Umbilical cord (tissue), 1 donor: ENCODE measurements at regions not wholly inside any gene's neighbourhood (a gene's known extent, or its start where the extent isn't known, plus 50 kb on each side); places are given as distances from the start of the nearest gene placed in this dataset.

Source experiments
- DNase-seq: peaks from one replicate; pipeline ENCODE4 v3.0.0-alpha.2; 2015; ENCODE audit warnings: low spot score

DNA sequence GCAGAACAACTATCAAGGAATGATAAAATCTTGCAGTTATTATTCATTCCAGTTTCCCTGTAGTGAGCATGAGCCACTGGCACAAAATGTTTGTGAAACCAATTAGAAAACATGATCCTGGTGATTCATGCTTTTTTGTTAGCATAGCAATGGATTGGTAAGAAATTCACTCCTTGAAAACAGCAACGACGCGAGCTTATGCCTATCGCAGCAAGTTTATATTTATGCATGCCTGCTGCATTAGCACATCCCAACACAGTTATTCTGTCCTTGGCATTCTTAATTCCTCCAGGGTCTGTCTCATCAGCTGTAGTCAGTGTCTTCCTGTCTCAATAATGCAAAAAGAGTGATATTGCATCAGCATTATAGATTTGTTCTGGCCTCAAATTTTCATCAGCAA is 975.9 kb downstream of the STIM2 start:
- DNase-seq: no peak

DNA sequence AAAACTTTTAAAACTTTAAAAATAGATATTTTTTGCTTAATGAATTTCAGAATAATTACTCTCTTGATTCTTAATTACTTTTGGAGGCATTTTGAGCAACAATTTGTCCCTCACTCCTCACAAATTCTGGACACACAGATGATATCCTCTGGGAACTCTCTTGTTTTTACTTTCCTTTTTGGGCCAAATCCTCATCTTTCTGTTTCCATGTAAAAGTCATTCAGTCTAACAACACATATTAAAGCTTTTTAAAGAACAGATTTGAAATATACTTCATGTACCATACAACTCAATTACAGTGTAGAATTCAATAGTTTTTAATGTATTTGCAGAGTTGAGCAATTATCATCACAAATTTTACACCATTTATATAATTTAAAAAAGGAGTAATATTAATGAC is 983.1 kb downstream of the STIM2 start:
- no peak for DNase-seq

DNA sequence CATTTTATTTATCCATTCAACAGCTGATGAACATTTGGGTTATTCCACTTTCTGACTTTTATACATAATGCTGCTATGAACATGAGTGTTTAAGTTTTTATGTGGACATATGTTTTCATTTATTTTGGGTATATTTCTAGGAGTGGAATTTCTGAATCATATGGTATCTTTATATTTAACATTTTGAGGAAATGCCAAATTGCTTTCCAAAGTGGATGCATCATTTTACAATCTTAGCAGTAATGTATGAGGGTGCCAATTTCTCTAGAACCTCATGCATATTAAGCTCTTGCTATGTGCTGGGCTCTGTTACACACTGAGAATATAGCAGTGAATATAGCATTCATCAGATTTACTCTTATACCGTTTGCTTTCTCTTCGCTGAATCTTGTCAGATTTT is 983.7 kb downstream of the STIM2 start:
- DNase-seq: peak; percentile 15

GRCh38 chr4:27846951-27847350 is 986.3 kb downstream of the STIM2 start:
- DNase-seq: no peak

DNA sequence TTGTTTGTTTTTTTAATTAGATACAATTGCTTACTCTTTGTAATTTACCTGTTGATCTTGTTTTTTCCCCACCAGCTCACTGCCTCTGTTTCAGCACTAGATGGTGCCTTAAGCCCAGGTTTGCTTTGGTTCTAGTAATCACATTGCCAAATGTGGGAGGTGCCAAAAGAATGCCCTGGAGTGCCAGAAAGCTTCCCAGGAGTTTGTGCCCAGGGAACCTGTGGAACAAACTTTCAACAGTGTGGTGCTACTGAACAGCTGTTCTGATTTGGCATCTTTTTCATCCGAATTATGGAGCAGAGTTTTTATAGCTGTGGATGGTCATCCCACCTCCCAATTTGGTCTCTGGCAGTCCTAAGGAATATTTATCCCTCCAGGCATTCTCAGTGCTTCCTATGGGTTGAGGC is 1000.7 kb downstream of the STIM2 start:
- peak; percentile 11 for DNase-seq

- DNase-seq: no peak
Observed at GRCh38 chr4:27861802-27862201, 1001.2 kb downstream of the STIM2 start.

DNA sequence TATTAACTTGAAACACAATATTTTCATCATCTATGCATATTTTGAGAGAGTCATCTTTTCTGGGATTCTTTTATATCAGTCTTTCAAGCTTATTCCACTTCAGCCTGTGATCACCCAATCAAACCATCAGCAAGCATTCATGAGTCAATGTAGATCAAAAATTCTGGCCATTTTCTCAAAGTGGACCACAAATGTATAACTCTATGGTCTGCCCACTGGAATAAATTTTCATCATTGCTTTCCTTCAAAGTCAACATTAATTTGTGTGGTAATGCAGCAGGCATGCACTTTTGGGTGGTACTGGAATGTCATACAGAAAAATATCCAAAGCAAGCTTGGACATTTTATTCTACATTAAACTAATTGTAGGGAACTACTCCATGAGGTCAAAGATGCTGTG is 1013.0 kb downstream of the STIM2 start:
- DNase-seq: no peak

DNA sequence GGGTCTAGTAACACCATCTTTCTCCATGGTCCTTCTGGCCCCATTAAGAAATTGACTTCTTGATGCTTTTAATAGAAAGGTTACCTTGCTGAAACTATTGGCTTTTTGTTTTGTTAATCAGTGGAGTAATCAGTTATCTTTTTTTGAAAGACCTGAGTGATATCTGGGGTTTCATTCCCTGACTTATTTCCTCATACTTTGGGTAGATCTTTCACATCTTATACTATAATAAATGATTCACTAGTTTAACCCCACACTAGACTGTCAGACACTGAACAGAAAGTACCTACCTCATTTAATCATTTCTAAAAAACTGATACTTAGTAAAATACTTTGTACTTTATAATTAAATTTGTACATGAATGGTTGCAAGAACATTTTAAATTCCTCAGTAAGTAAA is 1021.1 kb downstream of the STIM2 start:
- DNase-seq: no peak

GRCh38 chr4:27886120-27886519 is 1025.5 kb downstream of the STIM2 start:
- no peak for DNase-seq

- peak; percentile 60 for DNase-seq
Observed at GRCh38 chr4:27887646-27888045, 1027.0 kb downstream of the STIM2 start.

DNA sequence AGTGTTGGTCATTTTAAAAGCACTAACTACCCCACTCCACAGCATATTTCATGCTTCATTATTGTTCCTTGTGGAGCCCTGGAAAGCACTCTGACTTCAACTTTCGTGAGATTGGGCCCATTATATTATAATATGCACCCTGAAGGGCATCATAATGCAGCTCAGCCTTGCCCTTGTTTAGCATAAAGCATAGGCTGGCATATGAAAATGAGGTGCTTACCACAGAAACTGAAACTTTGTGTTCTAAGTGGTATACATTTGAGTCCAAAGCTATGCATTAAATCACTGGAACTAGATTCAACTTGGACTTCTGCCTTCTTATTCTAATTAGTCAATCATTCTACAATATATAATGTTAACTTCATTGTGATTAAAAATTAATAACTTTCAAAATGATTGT is 1027.9 kb downstream of the STIM2 start:
- DNase-seq: no peak

- no peak for DNase-seq
Observed at GRCh38 chr4:27894951-27895350, 1034.3 kb downstream of the STIM2 start.

- DNase-seq: peak; percentile 17
Observed at GRCh38 chr4:27908356-27908755, 1047.7 kb downstream of the STIM2 start.

DNA sequence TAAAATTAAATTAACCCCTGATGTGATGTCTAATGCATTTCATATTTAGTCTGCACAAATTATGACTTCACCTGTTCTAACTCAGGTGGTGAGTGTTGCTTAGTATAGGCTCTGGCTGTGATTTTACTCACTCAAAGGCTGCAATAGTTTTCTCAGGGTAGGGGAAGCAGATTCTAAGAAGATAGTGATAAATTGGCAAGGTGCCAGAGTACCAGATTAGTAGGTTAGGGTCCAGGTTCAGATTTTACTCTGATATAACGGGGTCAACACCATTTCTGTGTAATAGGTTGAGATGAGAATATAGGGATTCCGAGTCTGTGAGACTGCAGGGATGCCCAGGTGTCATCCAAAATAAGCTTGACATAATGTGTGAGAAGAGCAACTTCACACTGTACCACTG is 1049.6 kb downstream of the STIM2 start:
- no peak for DNase-seq

DNA sequence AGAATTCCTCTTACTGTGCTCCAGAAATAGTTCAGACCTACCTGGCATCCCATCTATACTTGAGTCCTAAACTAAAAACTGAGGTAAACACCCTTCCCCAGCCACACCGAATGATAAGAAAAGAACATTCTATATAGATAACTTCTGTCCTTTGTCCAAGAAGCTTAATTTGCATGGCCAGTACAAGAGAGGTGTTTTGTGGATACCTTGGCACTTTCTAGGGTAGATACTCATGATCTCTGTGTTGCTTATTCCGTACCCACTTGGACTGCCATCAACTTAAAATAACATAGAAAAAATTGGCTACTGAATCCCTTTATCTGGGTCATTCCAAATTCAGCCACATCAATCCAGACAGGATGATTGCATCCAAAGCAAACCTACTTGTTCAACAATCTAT is 1050.4 kb downstream of the STIM2 start:
- no peak for DNase-seq

GRCh38 chr4:27913738-27914137 is 1053.1 kb downstream of the STIM2 start:
- no peak for DNase-seq

DNA sequence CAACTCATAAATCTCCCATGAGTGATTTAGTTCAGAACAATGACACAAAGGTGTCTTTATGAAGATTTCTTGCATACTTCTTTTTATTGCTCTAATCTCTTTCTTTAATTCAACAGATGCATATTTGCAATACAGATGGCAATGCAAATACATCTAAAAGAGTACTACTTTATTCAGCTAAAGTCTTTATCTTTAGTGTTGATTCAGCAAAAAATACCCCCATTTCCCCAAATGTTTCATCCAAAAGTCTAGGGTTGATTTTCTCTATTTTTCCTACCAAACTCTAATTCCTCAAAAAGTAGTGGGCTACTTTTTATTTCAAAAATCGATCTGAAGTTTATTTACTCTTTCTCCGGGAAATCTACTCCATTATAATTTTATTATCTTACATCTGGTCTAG is 1055.2 kb downstream of the STIM2 start:
- no peak for DNase-seq

DNA sequence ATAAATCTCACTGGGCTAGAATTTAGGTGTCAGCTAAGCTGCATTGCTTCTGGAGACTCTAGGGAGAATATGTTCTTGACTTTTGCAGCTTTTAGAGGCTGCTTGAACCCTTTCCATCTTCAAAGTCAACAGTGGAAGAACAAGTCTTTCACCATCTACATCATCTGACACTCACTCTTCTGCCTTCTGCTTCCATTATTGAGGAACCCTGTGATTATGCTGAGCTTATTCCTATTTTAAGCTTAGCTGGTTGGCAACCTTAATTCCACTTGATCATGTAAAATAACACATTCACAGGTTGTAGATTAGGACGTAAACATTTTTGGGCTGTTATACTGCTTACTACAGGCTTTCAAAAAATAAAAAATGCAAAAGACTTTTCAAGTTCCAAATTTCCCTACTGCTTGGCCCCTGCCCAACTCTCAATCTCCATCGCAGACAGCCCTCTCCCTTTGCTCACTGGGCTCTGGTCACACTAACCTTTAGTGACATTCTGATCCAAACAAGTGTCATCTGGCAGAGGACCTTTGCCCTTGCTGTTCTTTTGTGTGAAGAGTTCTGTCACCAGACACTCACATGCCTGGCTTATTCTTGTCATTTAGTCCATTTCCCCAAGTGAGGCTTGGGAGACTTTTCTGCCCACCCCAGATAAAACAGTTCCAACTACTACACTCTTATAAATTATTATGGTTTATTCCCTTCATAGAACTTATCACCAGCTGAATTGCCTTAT is 1056.0 kb downstream of the STIM2 start:
- no peak for DNase-seq

GRCh38 chr4:27917381-27917780 is 1056.7 kb downstream of the STIM2 start:
- no peak for DNase-seq

GRCh38 chr4:27921231-27921630 is 1060.6 kb downstream of the STIM2 start:
- DNase-seq: peak; percentile 18

GRCh38 chr4:27928761-27929540 is 1068.3 kb downstream of the STIM2 start:
- DNase-seq: no peak

- DNase-seq: no peak
Observed at GRCh38 chr4:27930291-27930690, 1069.7 kb downstream of the STIM2 start.

- no peak for DNase-seq
Observed at GRCh38 chr4:27930976-27931375, 1070.3 kb downstream of the STIM2 start.
